ENCODE measurements at regions not wholly inside any gene's neighbourhood (a gene's known extent, or its start where the extent isn't known, plus 50 kb on each side); places are given as distances from the start of the nearest gene placed in this dataset.

GRCh38 chr9:118094387-118094786, 390.2 kb downstream of the TLR4 start:
- no peak for TF ChIP-seq TAF1 (IDR thresholded peaks at IDR 0.05; ENCODE audit: low read depth)
- TF ChIP-seq REST (IDR thresholded peaks at IDR 0.05; ENCODE audit: borderline replicate concordance) = no peak
- no peak for TF ChIP-seq CTCF (IDR thresholded peaks at IDR 0.05; ENCODE audit: poor library complexity, severe bottlenecking)
- no peak for TF ChIP-seq POLR2AphosphoS5 (IDR thresholded peaks at IDR 0.05)
- TF ChIP-seq EP300 (conservative IDR thresholded peaks at IDR 0.05; ENCODE audit: poor library complexity, severe bottlenecking) = no peak
- no peak for TF ChIP-seq MXI1 (conservative IDR thresholded peaks at IDR 0.05; ENCODE audit: poor library complexity, severe bottlenecking)
- no peak for TF ChIP-seq EZH2 (IDR thresholded peaks at IDR 0.05; ENCODE audit: borderline replicate concordance, insufficient read depth, low read length, poor library complexity, severe bottlenecking)
- no peaks in the 10 kb centered on the region for H3K36me3 ChIP-seq (ENCODE audit: insufficient read depth, low read length)
- no peaks in the 10 kb centered on the region for H3K9me2 ChIP-seq (ENCODE audit: insufficient read depth, low read length)
- no peaks in the 10 kb centered on the region for H3K27me3 ChIP-seq (ENCODE audit: insufficient read depth, low read depth, low read length)
- no peak overlapping the region for H3K9ac ChIP-seq (ENCODE audit: low read length)
- no peaks in the 10 kb centered on the region for H3F3A ChIP-seq (ENCODE audit: insufficient read depth, low read length, poor library complexity, severe bottlenecking)
- H3K79me2 ChIP-seq (replicated peaks; ENCODE audit: insufficient read depth, low read length) = no peaks in the 10 kb centered on the region
- no peak overlapping the region for H3K4me2 ChIP-seq (ENCODE audit: low read length)
- H2AFZ ChIP-seq (ENCODE audit: low read depth, low read length) = no peak overlapping the region
- no peak overlapping the region for H3K4me3 ChIP-seq (ENCODE audit: low read length)
- H3K9me3 ChIP-seq (ENCODE audit: low read length) = no peaks in the 10 kb centered on the region
- no peak overlapping the region for H3K27ac ChIP-seq (ENCODE audit: low read length)
- H4K20me1 ChIP-seq (ENCODE audit: insufficient read depth) = no peaks in the 10 kb centered on the region

GRCh38 chr9:118100529-118101419, 396.6 kb downstream of the TLR4 start:
- no peak overlapping the region for H3K4me3 ChIP-seq (ENCODE audit: low read length)
- TF ChIP-seq EZH2 (IDR thresholded peaks at IDR 0.05; ENCODE audit: borderline replicate concordance, insufficient read depth, low read length, poor library complexity, severe bottlenecking) = no peak
- no peak for TF ChIP-seq EP300 (conservative IDR thresholded peaks at IDR 0.05; ENCODE audit: poor library complexity, severe bottlenecking)
- no peak for TF ChIP-seq RAD21 (conservative IDR thresholded peaks at IDR 0.05)
- TF ChIP-seq SMC3 (conservative IDR thresholded peaks at IDR 0.05; ENCODE audit: poor library complexity) = no peak
- no peak for TF ChIP-seq TAF1 (IDR thresholded peaks at IDR 0.05; ENCODE audit: low read depth)
- no peak for TF ChIP-seq POLR2AphosphoS5 (IDR thresholded peaks at IDR 0.05)
- no peak for TF ChIP-seq CTCF (IDR thresholded peaks at IDR 0.05; ENCODE audit: poor library complexity, severe bottlenecking)
- TF ChIP-seq MXI1 (conservative IDR thresholded peaks at IDR 0.05; ENCODE audit: poor library complexity, severe bottlenecking) = no peak
- TF ChIP-seq REST (IDR thresholded peaks at IDR 0.05; ENCODE audit: borderline replicate concordance) = no peak
- no peak overlapping the region for H3K4me2 ChIP-seq (ENCODE audit: low read length)
- no peaks in the 10 kb centered on the region for H3F3A ChIP-seq (ENCODE audit: insufficient read depth, low read length, poor library complexity, severe bottlenecking)
- H3K9me2 ChIP-seq (ENCODE audit: insufficient read depth, low read length) = no peaks in the 10 kb centered on the region
- H3K9ac ChIP-seq (ENCODE audit: low read length) = no peak overlapping the region
- no peaks in the 10 kb centered on the region for H3K27me3 ChIP-seq (ENCODE audit: insufficient read depth, low read depth, low read length)
- H4K20me1 ChIP-seq (ENCODE audit: insufficient read depth) = no peaks in the 10 kb centered on the region
- no peak overlapping the region for H2AFZ ChIP-seq (ENCODE audit: low read depth, low read length)
- no peak overlapping the region for H3K27ac ChIP-seq (ENCODE audit: low read length)
- H3K79me2 ChIP-seq (replicated peaks; ENCODE audit: insufficient read depth, low read length) = no peaks in the 10 kb centered on the region
- no peaks in the 10 kb centered on the region for H3K9me3 ChIP-seq (ENCODE audit: low read length)
- H3K36me3 ChIP-seq (ENCODE audit: insufficient read depth, low read length) = no peaks in the 10 kb centered on the region

Measured in neural cell (in vitro differentiated cells).